ENCODE measurements at regions not wholly inside any gene's neighbourhood (a gene's known extent, or its start where the extent isn't known, plus 50 kb on each side); places are given as distances from the start of the nearest gene placed in this dataset.

GRCh38 chr10:36178616-36179015 lies 536.5 kb upstream of the FZD8 start:
- H3K9ac ChIP-seq (ENCODE audit: insufficient read depth, low read length), result no peak overlapping the region
- no peak for TF ChIP-seq CTCF (conservative IDR thresholded peaks at IDR 0.05 in 1 of 2, IDR thresholded peaks at IDR 0.05 in 1 of 2; ENCODE audit: low read depth in 1 of 2, low read length in 2 of 2)
- TF ChIP-seq EZH2 (IDR thresholded peaks at IDR 0.05; ENCODE audit: low read length, missing control alignments), result no peak
- H4K20me1 ChIP-seq (ENCODE audit: control insufficient read depth, extremely low read depth, insufficient read depth, low read length), result no peaks in the 10 kb centered on the region
- H3K4me3 ChIP-seq (replicated peaks in 1 of 4; ENCODE audit: control extremely low read depth in 1 of 4, insufficient read depth in 1 of 4, low read depth in 3 of 4, low read length in 4 of 4), result no peak overlapping the region
- H3K27me3 ChIP-seq (ENCODE audit: control insufficient read depth, insufficient read depth, low read length), result no peaks in the 10 kb centered on the region
- H3K4me2 ChIP-seq (ENCODE audit: extremely low read depth, insufficient read depth, low read length), result no peak overlapping the region
- DNase-seq (ENCODE audit: low read depth in 2 of 2), result no peak
- no peaks in the 10 kb centered on the region for H3K36me3 ChIP-seq (ENCODE audit: control insufficient read depth, insufficient read depth, low read length)
- no peak overlapping the region for H2AFZ ChIP-seq (ENCODE audit: low read length)
- H3K9me3 ChIP-seq (ENCODE audit: control insufficient read depth, insufficient read depth, low read depth, low read length), result no peaks in the 10 kb centered on the region
- no peaks in the 10 kb centered on the region for H3K79me2 ChIP-seq (ENCODE audit: control insufficient read depth, insufficient read depth, low read length)
- no peaks in the 10 kb centered on the region for H3K4me1 ChIP-seq (ENCODE audit: control insufficient read depth, extremely low read depth, insufficient read depth, low read length)
- no peak overlapping the region for H3K27ac ChIP-seq (ENCODE audit: insufficient read depth, low read length)

GRCh38 chr10:36177071-36177470 lies 535.0 kb upstream of the FZD8 start:
- H4K20me1 ChIP-seq (ENCODE audit: control insufficient read depth, extremely low read depth, insufficient read depth, low read length), result no peaks in the 10 kb centered on the region
- no peaks in the 10 kb centered on the region for H3K4me1 ChIP-seq (ENCODE audit: control insufficient read depth, extremely low read depth, insufficient read depth, low read length)
- no peaks in the 10 kb centered on the region for H3K36me3 ChIP-seq (ENCODE audit: control insufficient read depth, insufficient read depth, low read length)
- H3K4me3 ChIP-seq (replicated peaks in 1 of 4; ENCODE audit: control extremely low read depth in 1 of 4, insufficient read depth in 1 of 4, low read depth in 3 of 4, low read length in 4 of 4), result no peak overlapping the region
- no peaks in the 10 kb centered on the region for H3K9me3 ChIP-seq (ENCODE audit: control insufficient read depth, insufficient read depth, low read depth, low read length)
- no peaks in the 10 kb centered on the region for H3K27me3 ChIP-seq (ENCODE audit: control insufficient read depth, insufficient read depth, low read length)
- no peak overlapping the region for H2AFZ ChIP-seq (ENCODE audit: low read length)
- no peaks in the 10 kb centered on the region for H3K79me2 ChIP-seq (ENCODE audit: control insufficient read depth, insufficient read depth, low read length)
- H3K9ac ChIP-seq (ENCODE audit: insufficient read depth, low read length), result no peak overlapping the region
- TF ChIP-seq CTCF (conservative IDR thresholded peaks at IDR 0.05 in 1 of 2, IDR thresholded peaks at IDR 0.05 in 1 of 2; ENCODE audit: low read depth in 1 of 2, low read length in 2 of 2), result no peak
- TF ChIP-seq EZH2 (IDR thresholded peaks at IDR 0.05; ENCODE audit: low read length, missing control alignments), result no peak
- H3K4me2 ChIP-seq (ENCODE audit: extremely low read depth, insufficient read depth, low read length), result no peak overlapping the region
- DNase-seq (ENCODE audit: low read depth in 2 of 2), result no peak
- no peak overlapping the region for H3K27ac ChIP-seq (ENCODE audit: insufficient read depth, low read length)

GRCh38 chr10:36175954-36176353 lies 533.9 kb upstream of the FZD8 start:
- Histone ChIP-seq H3K4me2 (ENCODE audit: extremely low read depth, insufficient read depth, low read length) (no peak overlapping the region), H3K27me3 (ENCODE audit: control insufficient read depth, insufficient read depth, low read length) (no peaks in the 10 kb centered on the region), H3K36me3 (ENCODE audit: control insufficient read depth, insufficient read depth, low read length) (no peaks in the 10 kb centered on the region), H4K20me1 (ENCODE audit: control insufficient read depth, extremely low read depth, insufficient read depth, low read length) (no peaks in the 10 kb centered on the region), H3K4me1 (ENCODE audit: control insufficient read depth, extremely low read depth, insufficient read depth, low read length) (no peaks in the 10 kb centered on the region), H3K9me3 (ENCODE audit: control insufficient read depth, insufficient read depth, low read depth, low read length) (no peaks in the 10 kb centered on the region), H3K27ac (ENCODE audit: insufficient read depth, low read length) (no peak overlapping the region), H3K79me2 (ENCODE audit: control insufficient read depth, insufficient read depth, low read length) (no peaks in the 10 kb centered on the region), H3K9ac (ENCODE audit: insufficient read depth, low read length) (no peak overlapping the region), H2AFZ (ENCODE audit: low read length) (no peak overlapping the region), H3K4me3 (replicated peaks in 1 of 4; ENCODE audit: control extremely low read depth in 1 of 4, insufficient read depth in 1 of 4, low read depth in 3 of 4, low read length in 4 of 4) (no peak overlapping the region)
- TF ChIP-seq EZH2 (IDR thresholded peaks at IDR 0.05; ENCODE audit: low read length, missing control alignments) (no peak), CTCF (conservative IDR thresholded peaks at IDR 0.05 in 1 of 2, IDR thresholded peaks at IDR 0.05 in 1 of 2; ENCODE audit: low read depth in 1 of 2, low read length in 2 of 2) (no peak)
- DNase-seq (ENCODE audit: low read depth in 2 of 2), result no peak

All from fibroblast of lung (primary cell).